Tibial nerve (tissue), 4 donors: ENCODE measurements at regions not wholly inside any gene's neighbourhood (a gene's known extent, or its start where the extent isn't known, plus 50 kb on each side); places are given as distances from the start of the nearest gene placed in this dataset.

ENCODE experiments used
- DNase-seq, 2 donors: peaks; one replicate each; pipeline ENCODE4 v3.0.0-alpha.2; 2019; ENCODE audit warnings: low spot score in 2 of 2
- H3K27ac ChIP-seq, 4 donors: fragments of 200-600 bp; sonication (generic) in 3 of 4; one replicate each; pipeline ENCODE4 v1.5.1; 2017 to 2019; ENCODE audit warnings: mild to moderate bottlenecking in 1 of 4
- H3K27me3 ChIP-seq, 2 donors: fragments of 200-600 bp; sonication (generic) in 1 of 2; one replicate each; pipeline versions ENCODE4 v1.5.1 to v1.6.0; 2017 to 2019
- H3K36me3 ChIP-seq, 3 donors: fragments of 200-600 bp; sonication (generic); one replicate each; pipeline ENCODE4 v1.5.1; 2018 to 2019
- H3K4me1 ChIP-seq, 4 donors: fragments of 200-600 bp; sonication (generic) in 3 of 4; one replicate each; pipeline ENCODE4 v1.5.1; 2017 to 2019
- H3K4me3 ChIP-seq, 4 donors: fragments of 200-600 bp; sonication (generic) in 3 of 4; one replicate each; pipeline ENCODE4 v1.5.1; 2017 to 2019; ENCODE audit warnings: mild to moderate bottlenecking in 1 of 4, moderate library complexity in 1 of 4
- H3K9me3 ChIP-seq, 4 donors: fragments of 200-600 bp; sonication (generic) in 3 of 4; one replicate each; pipeline ENCODE4 v1.5.1; 2017 to 2019
- CTCF ChIP-seq, 5 experiments: fragments of 200-600 bp in 3 of 5; fragments of 450-650 bp in 2 of 5; sonication (generic) in 3 of 5; IDR thresholded peaks; one replicate each; pipeline ENCODE4 v1.5.1; 2016 to 2019; ENCODE audit warnings: antibody characterized with exemption in 5 of 5, mild to moderate bottlenecking in 3 of 5, moderate library complexity in 2 of 5
- EP300 ChIP-seq, 2 donors: sonication (generic); formaldehyde crosslinking; IDR thresholded peaks; one replicate each; pipeline ENCODE4 v1.6.1; 2017; ENCODE audit warnings: antibody characterized with exemption in 2 of 2, mild to moderate bottlenecking in 1 of 2
- POLR2A ChIP-seq, 2 donors: fragments of 450-650 bp; IDR thresholded peaks; one replicate each; pipeline ENCODE4 v1.6.1; 2017; ENCODE audit warnings: antibody characterized with exemption in 2 of 2, mild to moderate bottlenecking in 2 of 2, moderate library complexity in 2 of 2
- WGBS, 2 donors: methylation state at CpG; one replicate each; pipeline ENCODE4 v1.1.5; 2018; 5-methylcytosine and 5-hydroxymethylcytosine counted together

- Histone ChIP-seq H3K36me3 (no peaks in the 10 kb centered on the region), H3K27me3 (no peaks in the 10 kb centered on the region), H3K4me3 (no peak overlapping the region), H3K4me1 (no peaks in the 10 kb centered on the region), H3K9me3 (no peaks in the 10 kb centered on the region), H3K27ac (no peak overlapping the region)
- WGBS, 2 donors: 64 to 77% methylated on average over 2 of the region's 2 CpGs
- DNase-seq: no peak
- TF ChIP-seq EP300 (IDR thresholded peaks at IDR 0.05): no peak
- TF ChIP-seq CTCF (IDR thresholded peaks at IDR 0.05): no peak
- no peak for TF ChIP-seq POLR2A (IDR thresholded peaks at IDR 0.05)
Observed at GRCh38 chr13:88802886-88803285, 1131.7 kb downstream of the SLITRK5 start.

- H3K27ac ChIP-seq: no peak overlapping the region
- H3K9me3 ChIP-seq: peaks cover 0 to 15% (median 0%) of the 10 kb centered on the region in 4 donors
- H3K27me3 ChIP-seq: no peaks in the 10 kb centered on the region
- H3K4me3 ChIP-seq: no peak overlapping the region
- no peak for DNase-seq
- H3K36me3 ChIP-seq: no peaks in the 10 kb centered on the region
- H3K4me1 ChIP-seq: no peaks in the 10 kb centered on the region
- no peak for TF ChIP-seq EP300 (IDR thresholded peaks at IDR 0.05)
- TF ChIP-seq CTCF (IDR thresholded peaks at IDR 0.05): no peak
- no peak for TF ChIP-seq POLR2A (IDR thresholded peaks at IDR 0.05)
- 67 to 84% methylated on average over 1 of the region's 1 CpG for WGBS, 2 donors
Observed at GRCh38 chr13:88806438-88806837, 1135.3 kb downstream of the SLITRK5 start.

- Histone ChIP-seq H3K27me3 (no peaks in the 10 kb centered on the region), H3K4me3 (no peak overlapping the region), H3K9me3 (peaks cover 0 to 8% (median 4%) of the 10 kb centered on the region in 4 donors), H3K4me1 (no peaks in the 10 kb centered on the region), H3K27ac (no peak overlapping the region), H3K36me3 (no peaks in the 10 kb centered on the region)
- TF ChIP-seq EP300 (IDR thresholded peaks at IDR 0.05) (no peak), CTCF (IDR thresholded peaks at IDR 0.05) (no peak), POLR2A (IDR thresholded peaks at IDR 0.05) (no peak)
- no peak for DNase-seq
- 87 to 90% methylated on average over 2 of the region's 2 CpGs for WGBS, 2 donors
Observed at GRCh38 chr13:88817560-88817959, 1146.4 kb downstream of the SLITRK5 start.

- Histone ChIP-seq H3K4me3 (no peak overlapping the region), H3K27me3 (no peaks in the 10 kb centered on the region), H3K4me1 (no peaks in the 10 kb centered on the region), H3K27ac (no peak overlapping the region), H3K9me3 (no peaks in the 10 kb centered on the region), H3K36me3 (no peaks in the 10 kb centered on the region)
- WGBS, 2 donors: 55 to 71% methylated on average over 2 of the region's 2 CpGs
- no peak for DNase-seq
- TF ChIP-seq EP300 (IDR thresholded peaks at IDR 0.05) (no peak), CTCF (IDR thresholded peaks at IDR 0.05) (no peak), POLR2A (IDR thresholded peaks at IDR 0.05) (no peak)
Observed at GRCh38 chr13:88823114-88823513, 1151.9 kb downstream of the SLITRK5 start.

GRCh38 chr13:88824218-88824617, 1153.0 kb downstream of the SLITRK5 start:
- Histone ChIP-seq H3K27me3 (no peaks in the 10 kb centered on the region), H3K4me1 (no peaks in the 10 kb centered on the region), H3K4me3 (no peak overlapping the region), H3K27ac (no peak overlapping the region), H3K36me3 (no peaks in the 10 kb centered on the region), H3K9me3 (no peaks in the 10 kb centered on the region)
- no peak for DNase-seq
- TF ChIP-seq CTCF (IDR thresholded peaks at IDR 0.05) (no peak), EP300 (IDR thresholded peaks at IDR 0.05) (no peak), POLR2A (IDR thresholded peaks at IDR 0.05) (no peak)
- 82 to 87% methylated on average over 4 of the region's 4 CpGs for WGBS, 2 donors
